IPS-NIHi7 (cell line): ENCODE measurements at regions not wholly inside any gene's neighbourhood (a gene's known extent, or its start where the extent isn't known, plus 50 kb on each side); places are given as distances from the start of the nearest gene placed in this dataset.
A peak's percentile ranks its signal among the peaks of the same experiment; 100 is the strongest.
"Not testable (repeated sequence)": the region's sequence is repeated elsewhere in the genome, so short reads cannot be mapped to it uniquely, and the experiment has no call there.

Experiments
- DNase-seq: peaks from one replicate; pipeline ENCODE4 v3.0.0; 2012; ENCODE audit warnings: mixed read lengths; ENCODE audit errors: extremely low spot score

DNA sequence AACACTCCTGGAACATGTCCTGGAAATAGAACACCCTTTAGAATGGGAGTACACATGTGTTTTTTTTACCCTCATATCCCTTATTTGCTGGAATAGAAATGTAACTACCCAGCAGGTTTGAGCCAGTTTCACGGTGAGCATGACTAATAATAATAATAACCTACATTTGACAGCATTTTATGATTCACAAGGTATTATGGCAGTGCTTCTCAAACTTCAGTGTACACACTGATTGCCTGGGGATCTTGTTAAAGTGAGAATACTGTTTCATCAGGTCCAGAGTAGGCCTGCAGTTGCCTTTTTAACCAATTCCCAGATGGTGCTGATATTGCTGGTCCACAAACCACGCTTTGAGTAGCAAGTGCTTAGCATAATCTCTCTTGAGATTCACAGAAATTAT lies 63.9 kb downstream of the NFKBIZ start:
- no peak for DNase-seq

- not testable (repeated sequence) for DNase-seq
Measured at GRCh38 chr3:101917761-101918160, 68.4 kb downstream of the NFKBIZ start.

DNA sequence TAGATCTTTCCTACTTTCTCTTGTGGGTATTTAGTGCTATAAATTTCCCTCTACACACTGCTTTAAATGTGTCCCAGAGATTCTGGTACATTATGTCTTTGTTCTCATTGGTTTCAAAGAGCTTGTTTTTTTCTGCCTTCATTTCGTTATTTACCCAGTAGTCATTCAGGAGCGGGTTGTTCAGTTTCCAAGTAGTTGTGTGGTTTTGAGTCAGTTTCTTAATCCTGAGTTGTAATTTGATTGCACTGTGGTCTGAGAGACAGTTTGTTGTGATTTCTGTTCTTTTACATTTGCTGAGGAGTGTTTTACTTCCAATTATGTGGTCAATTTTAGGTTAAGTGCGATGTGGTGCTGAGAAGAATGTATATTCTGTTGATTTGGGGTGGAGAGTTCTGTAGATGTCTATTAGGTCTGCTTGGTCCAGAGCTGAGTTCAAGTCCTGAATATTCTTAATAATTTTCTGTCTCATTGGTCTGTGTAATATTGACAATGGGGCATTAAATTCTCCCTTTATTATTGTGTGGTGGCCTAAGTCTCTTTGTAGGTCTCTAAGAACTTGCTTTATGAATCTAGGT lies 72.9 kb downstream of the NFKBIZ start:
- not testable (repeated sequence) for DNase-seq

DNA sequence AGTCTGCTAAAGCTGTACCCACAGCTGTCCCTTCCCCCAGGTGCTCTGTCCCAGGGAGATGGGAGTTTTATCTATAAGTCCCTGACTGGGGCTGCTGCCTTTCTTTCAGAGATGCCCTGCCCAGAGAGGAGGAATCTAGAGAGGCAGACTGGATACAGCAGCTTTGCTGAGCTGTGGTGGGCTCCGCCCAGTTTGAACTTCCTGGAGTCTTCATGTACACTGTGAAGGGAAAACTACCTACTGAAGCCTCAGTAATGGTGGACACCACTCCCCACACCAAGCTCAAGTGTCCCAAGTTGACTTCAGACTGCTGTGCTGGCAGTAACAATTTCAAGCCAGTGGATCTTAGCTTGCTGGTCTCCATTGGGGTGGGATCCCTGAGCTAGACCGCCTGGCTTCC lies 75.3 kb downstream of the NFKBIZ start:
- DNase-seq, result not testable (repeated sequence)

GRCh38 chr3:101925124-101925523 lies 75.8 kb downstream of the NFKBIZ start:
- not testable (repeated sequence) for DNase-seq

DNA sequence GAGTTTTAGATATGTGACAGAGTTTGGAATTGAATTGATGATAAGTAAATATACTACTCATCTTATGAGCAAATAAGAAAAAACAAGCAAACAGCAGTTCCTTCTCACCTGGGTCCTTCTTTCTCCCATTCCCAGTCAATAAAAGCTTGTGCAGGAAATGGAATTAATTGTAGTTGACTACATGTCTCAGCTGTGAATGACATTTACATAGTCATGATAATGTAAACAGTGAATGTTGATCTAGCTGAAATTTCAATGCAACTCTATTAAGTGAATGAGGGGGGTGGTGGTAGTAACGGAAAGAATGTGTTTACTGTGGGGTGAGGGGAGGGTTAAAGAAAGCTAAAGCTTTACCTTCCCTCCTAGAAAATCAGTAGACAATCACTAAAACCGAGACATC lies 76.2 kb downstream of the NFKBIZ start:
- no peak for DNase-seq

DNA sequence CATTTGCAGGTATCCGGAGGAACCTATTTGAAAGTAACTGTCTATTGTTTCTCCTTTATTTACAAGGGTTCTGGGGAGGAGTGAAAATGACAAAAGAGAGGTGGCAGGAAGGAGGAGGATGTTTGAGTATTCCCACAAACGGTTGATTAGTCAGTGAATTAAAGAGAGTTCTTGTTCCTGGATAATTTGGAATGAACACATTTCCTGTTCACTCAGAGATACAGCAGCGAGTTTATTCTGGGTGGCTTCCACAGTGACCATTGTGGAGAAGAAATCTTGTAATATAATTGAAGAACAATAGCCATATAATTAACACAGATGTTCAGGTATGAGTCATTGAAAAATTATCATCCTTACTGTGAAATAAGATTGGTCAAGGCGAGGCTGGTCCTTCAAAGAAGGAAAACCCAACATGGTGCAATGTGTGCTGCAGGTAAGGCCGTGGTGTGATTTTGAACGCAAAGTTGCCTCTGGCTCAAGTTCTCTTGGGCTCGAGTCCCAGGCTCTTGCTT lies 77.3 kb downstream of the NFKBIZ start:
- DNase-seq, result no peak

DNA sequence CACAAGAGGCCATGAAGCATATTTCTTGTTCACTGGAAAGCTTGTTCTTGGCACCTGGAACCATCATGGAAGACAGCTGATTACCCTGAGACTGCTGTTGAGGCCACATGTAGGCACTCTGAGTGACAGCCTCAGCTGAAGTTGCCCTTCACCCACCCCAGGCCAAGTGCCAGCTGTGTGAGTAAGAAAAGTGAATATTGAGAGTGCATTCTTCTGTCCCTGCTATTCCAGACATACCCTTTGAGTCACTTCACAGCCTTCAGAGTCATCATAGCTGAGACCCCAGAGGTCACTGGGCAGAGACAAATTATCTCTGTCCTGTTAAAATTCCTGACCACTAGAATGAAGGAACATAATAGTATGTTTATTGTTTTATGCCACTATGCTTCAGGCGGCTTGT lies 79.6 kb downstream of the NFKBIZ start:
- DNase-seq, result no peak

- no peak for DNase-seq
Measured at GRCh38 chr3:101931081-101931480, 81.8 kb downstream of the NFKBIZ start.

DNA sequence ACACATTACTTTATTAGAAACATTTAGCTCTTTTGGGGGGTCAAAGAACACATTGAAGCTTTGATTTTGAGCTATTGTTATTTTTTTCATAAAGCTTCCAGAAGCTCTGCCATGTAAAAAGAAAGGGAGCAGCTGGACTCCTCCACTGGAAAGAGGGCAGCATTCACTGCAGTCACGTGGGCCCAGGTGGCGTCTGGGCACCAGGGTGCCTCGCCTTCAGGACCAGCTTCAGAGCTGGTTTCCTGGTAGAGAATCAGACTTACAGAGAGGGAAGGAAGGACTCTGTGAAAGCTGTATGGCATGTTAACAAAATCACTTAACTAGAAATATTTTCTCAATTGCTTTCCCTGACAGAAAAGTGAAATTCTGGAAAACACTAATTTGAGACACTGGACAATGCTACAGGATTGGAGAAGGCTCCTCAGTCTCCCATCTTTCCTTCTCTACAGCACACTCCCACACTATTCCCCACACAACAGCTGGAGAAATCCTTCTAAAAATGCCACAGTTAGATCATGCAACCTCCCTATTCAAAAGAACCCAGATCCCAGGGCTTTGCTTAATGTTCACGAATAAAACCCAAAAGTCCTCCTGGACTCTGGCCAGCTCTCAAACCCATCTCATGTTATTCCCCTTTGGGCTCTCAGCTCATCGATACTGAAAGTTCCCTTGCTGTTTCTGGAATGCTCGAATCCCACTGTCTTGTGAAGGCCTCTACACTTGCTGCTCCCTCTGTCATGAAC lies 83.2 kb downstream of the NFKBIZ start:
- DNase-seq, result no peak

DNA sequence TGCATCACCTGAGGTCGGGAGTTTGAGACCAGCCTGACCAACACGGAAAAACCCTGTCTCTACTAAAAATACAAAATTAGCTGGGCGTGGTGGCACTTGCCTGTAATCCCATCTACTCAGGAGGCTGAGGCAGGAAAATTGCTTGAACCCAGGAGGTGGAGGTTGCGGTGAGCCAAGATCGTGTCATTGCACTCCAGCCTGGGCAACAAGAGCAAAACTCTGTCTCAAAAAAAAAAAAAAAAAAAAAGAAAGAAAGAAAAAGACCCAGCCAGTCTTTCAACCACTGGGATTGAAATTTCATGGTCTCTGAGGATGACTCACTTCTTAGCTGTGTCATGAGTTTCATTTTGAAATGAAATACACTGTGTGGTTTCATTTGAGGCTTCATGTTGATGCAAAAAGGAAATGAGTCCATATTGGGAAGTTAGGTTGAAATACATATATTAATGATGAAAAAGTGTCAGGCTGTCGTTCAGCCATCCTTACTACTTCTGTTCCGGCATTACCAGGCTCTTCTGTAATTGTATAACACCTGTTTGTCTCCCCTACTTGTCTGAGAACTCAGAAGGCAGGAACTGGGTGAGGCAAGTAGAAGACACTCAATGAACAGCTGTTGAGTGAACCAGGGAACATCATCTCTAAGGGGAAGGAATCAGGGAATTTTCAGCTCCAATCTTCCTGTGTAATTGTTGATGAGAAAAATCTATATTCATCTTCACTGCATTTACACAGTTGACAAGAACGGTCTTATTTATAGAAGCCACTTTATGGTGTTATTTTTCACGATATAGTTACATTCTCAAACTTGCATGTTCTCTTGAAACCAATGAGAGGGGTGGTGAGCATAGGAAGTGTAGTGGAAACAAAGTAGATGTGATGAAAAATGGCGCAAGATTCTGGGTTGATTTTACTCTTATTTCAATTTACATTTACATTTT lies 87.4 kb downstream of the NFKBIZ start:
- no peak for DNase-seq

GRCh38 chr3:101938262-101938847 lies 89.0 kb downstream of the NFKBIZ start:
- DNase-seq, result no peak

GRCh38 chr3:101939361-101940049 lies 90.2 kb downstream of the NFKBIZ start:
- DNase-seq, result no peak

DNA sequence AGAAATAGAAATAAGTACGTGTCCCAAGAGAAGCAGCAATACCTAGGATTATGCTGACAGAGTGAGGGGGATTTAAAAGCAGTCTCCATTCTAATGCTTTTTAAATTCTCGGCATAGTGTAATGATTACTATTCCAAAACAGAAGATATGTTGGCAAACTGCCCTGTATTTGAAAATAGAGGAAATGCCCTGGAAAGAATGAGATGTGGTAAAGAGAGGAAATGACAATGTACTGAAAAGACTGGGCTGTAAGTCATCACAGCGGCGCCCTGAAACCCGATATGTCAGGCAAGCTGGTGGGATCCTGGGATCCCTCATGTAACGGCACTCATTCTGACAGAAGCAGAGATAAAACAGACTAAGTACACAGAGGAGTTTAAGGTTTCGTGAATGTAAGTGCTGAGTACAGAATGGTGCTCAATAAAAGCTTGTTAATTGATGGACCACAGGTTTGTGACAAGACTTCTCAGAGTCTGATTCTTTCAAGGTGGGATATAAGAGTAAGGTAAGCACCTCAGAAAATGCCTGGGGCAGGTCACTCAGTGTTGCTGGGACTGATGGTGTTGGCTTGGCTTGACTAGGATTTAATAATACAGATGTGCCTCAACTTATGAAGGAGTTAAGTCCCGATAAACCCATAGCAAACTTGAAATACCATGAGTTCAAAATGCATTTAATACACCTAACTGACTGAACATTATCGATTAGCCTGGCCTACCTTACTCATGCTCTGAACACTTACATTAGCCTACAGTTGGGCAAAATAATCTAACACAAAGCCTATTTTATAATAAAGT lies 91.4 kb downstream of the NFKBIZ start:
- DNase-seq, result peak; percentile 51

- DNase-seq, result no peak
Measured at GRCh38 chr3:101941318-101942040, 92.2 kb downstream of the NFKBIZ start.

- DNase-seq, result no peak
Measured at GRCh38 chr3:101942356-101942755, 93.0 kb downstream of the NFKBIZ start.

DNA sequence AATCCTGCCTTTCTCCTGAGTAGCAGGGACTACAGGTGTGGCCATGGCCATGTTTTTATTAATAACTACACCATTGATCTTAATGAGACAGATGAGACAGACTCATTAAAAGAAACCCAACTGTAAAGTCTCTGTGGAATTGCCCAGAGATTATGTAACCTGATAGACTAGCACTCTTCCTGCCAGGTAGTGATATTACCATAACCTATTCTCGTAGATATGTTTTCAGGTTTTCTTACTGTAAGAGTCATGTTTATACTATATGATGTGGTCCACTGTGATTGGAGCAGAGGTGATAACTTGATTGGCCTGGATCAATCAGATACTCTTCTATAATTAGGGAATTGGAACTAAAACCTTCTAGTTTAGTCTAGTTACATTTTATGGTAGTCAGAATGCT lies 93.7 kb downstream of the NFKBIZ start:
- no peak for DNase-seq

DNA sequence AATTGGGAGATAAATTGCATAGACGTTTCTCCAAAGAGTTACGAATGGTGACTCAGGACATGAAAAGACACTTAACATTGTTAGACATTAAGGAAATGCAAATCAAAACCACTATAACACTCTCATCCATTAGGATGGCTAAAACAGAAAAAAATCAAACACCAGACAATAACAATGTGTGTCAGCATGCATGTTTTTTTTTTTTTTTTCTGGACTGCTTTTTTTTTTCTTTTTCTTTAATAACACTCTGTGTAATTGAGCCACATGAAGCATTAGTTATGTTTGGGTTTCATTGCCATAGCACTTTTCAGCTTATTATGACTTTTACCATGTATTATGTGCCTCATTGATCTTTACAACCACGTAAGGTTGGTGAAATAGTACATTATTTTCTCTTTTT lies 95.0 kb downstream of the NFKBIZ start:
- no peak for DNase-seq

- DNase-seq, result no peak
Measured at GRCh38 chr3:101945980-101946379, 96.7 kb downstream of the NFKBIZ start.

DNA sequence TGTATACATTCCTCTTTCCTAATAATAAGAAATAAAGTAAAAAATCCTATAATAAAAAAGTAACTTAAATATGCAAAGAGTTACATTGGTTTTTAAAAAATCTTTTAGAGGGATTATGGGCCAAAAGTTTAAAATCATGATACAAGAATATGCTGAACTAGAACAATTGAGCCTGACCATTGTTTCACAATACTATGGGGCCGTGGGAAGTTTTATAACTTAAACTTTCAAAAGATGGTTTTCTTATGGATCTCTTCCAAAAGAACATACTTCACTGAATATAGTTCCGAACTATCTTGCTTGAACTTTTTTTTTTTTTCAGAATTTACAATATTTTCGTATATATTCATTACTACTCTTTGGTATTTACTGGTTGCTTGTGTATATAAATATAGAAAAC lies 97.6 kb downstream of the NFKBIZ start:
- DNase-seq, result no peak
